Activated B cell treated with CpG ODN at 0.5 μM for 24 hours (primary cell): ENCODE measurements at regions not wholly inside any gene's neighbourhood (a gene's known extent, or its start where the extent isn't known, plus 50 kb on each side); places are given as distances from the start of the nearest gene placed in this dataset.
"Not testable (repeated sequence)": the region's sequence is repeated elsewhere in the genome, so short reads cannot be mapped to it uniquely, and the experiment has no call there.

Experiments
- ATAC-seq: fragments of 200-7000 bp; cut with Tn5 transposase; one replicate; pipeline ENCODE4 v1.10.0; 2021; ENCODE audit warnings: low read depth, mild to moderate bottlenecking, moderate library complexity
- CTCF ChIA-PET: fragments of 350-600 bp; sonication (Branson Sonifier 250); formaldehyde crosslinking; loops from one replicate; lab custom pipeline; 2021; ENCODE audit warnings: antibody characterized with exemption; lab: Charles Lee
- POLR2A ChIA-PET: fragments of 350-600 bp; sonication (Branson Sonifier 250); formaldehyde crosslinking; loops from one replicate; lab custom pipeline; 2021; ENCODE audit warnings: antibody characterized with exemption; lab: Charles Lee
- DNase-seq: peaks from one replicate; pipeline ENCODE4 v3.0.0; 2022
- H3K27ac Mint-ChIP-seq: one replicate; pipeline ENCODE4 v1.8.0; 2020; ENCODE audit warnings: mixed read lengths
- H3K27me3 Mint-ChIP-seq: one replicate; pipeline ENCODE4 v1.8.0; 2021; ENCODE audit warnings: mixed read lengths
- H3K36me3 Mint-ChIP-seq: one replicate; pipeline ENCODE4 v1.8.0; 2021; ENCODE audit warnings: low read depth, mixed read lengths
- H3K4me1 Mint-ChIP-seq: one replicate; pipeline ENCODE4 v1.8.0; 2021; ENCODE audit warnings: mixed read lengths
- H3K4me3 Mint-ChIP-seq: one replicate; pipeline ENCODE4 v1.8.0; 2020; ENCODE audit warnings: mild to moderate bottlenecking, mixed read lengths
- H3K9me3 Mint-ChIP-seq: one replicate; pipeline ENCODE4 v1.8.0; 2020; ENCODE audit warnings: mixed read lengths
- intact Hi-C: fragments of 100-400 bp; cut with micrococcal nuclease; formaldehyde crosslinking; loops from one replicate; pipeline ENCODE4 v1.15.1; 2024
- TF ChIP-seq, protein P1 (sequence below): fragments of 200-600 bp; IDR thresholded peaks from one replicate; pipeline ENCODE4 v1.8.0; 2022; ENCODE audit warnings: antibody characterized with exemption, mild to moderate bottlenecking

DNA sequence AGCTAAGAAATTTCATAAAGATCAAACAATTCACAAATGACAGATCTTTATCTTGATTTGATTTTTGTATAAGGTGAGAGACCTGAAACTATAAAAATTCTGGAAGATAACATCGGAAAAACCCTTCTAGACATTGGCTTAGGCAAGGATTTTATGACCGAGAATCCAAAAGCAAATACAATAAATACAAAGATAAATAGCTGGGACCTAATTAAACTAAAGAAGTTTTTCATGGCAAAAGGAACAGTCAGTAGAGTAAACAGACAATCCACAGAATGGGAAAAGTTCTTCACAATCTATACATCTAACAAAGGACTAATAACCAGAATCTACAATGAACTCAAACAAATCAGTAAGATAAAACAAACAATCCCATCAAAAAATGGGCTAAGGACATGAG lies 116.9 kb upstream of the BCHE start:
- H3K9me3 Mint-ChIP-seq, result no peaks in the 10 kb centered on the region
- H3K36me3 Mint-ChIP-seq, result no peaks in the 10 kb centered on the region
- TF ChIP-seq, protein P1, sequence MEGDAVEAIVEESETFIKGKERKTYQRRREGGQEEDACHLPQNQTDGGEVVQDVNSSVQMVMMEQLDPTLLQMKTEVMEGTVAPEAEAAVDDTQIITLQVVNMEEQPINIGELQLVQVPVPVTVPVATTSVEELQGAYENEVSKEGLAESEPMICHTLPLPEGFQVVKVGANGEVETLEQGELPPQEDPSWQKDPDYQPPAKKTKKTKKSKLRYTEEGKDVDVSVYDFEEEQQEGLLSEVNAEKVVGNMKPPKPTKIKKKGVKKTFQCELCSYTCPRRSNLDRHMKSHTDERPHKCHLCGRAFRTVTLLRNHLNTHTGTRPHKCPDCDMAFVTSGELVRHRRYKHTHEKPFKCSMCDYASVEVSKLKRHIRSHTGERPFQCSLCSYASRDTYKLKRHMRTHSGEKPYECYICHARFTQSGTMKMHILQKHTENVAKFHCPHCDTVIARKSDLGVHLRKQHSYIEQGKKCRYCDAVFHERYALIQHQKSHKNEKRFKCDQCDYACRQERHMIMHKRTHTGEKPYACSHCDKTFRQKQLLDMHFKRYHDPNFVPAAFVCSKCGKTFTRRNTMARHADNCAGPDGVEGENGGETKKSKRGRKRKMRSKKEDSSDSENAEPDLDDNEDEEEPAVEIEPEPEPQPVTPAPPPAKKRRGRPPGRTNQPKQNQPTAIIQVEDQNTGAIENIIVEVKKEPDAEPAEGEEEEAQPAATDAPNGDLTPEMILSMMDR, result no peak
- ChIA-PET CTCF (no interaction called here), POLR2A (no interaction called here)
- ATAC-seq (no peak), DNase-seq (no peak)
- no peak overlapping the region for H3K27ac Mint-ChIP-seq
- no peaks in the 10 kb centered on the region for H3K27me3 Mint-ChIP-seq
- intact Hi-C loops, result no loop called here
- H3K4me3 Mint-ChIP-seq, result no peak overlapping the region
- H3K4me1 Mint-ChIP-seq, result no peaks in the 10 kb centered on the region

DNA sequence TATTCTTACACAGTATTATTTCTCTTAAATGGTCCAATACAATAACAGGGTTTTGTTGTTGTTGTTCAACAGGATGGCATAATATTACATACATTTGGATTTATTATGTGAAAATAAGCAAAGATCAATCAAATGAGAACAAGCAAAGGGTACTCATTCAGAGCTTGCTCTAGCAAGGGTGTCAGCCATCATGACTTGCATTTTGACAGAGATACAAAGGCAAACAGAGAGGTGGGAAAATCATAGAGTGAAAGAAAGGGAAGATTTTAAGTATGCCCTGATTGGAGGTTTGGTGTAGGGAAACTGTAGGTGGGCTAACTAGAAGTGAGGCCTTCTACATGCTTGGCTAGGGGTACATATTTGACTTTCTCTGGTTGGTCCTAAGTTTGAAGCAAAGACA lies 109.1 kb upstream of the BCHE start:
- DNase-seq, result no peak
- no peak overlapping the region for H3K27ac Mint-ChIP-seq
- no peak overlapping the region for H3K4me3 Mint-ChIP-seq
- TF ChIP-seq, protein P1, result no peak
- CTCF ChIA-PET, result no interaction called here
- H3K4me1 Mint-ChIP-seq, result no peaks in the 10 kb centered on the region
- intact Hi-C loops, result no loop called here
- no peaks in the 10 kb centered on the region for H3K27me3 Mint-ChIP-seq
- H3K9me3 Mint-ChIP-seq, result no peaks in the 10 kb centered on the region
- POLR2A ChIA-PET, result no interaction called here
- no peak for ATAC-seq
- no peaks in the 10 kb centered on the region for H3K36me3 Mint-ChIP-seq

DNA sequence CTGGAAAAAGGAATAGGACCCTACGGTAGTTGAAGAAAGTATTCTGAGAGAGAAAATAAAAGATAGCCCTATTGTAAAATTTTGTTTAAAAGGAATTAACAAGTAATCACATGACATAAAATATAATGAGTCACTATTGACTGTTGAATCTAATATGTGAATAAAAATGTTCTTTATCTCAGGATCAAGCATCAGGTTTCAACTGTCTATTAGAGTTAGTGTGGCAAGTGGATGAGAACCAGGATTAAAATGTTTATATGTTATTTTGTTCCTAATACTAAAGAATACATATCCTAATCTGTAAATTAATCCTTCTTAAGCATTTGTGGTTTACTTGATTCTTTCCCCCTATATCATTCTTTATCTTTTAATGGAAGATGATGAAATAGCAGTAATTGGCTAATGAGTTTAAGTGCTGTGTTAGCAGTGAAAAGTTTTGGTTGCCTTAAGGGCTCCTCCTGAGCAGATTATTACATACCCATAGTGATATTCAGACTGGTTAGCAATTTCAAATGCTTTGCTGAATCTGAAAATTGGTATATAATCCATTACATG lies 101.8 kb upstream of the BCHE start:
- Mint-ChIP-seq H3K27ac (no peak overlapping the region), H3K9me3 (peaks cover 10% of the 10 kb centered on the region), H3K4me1 (no peaks in the 10 kb centered on the region), H3K27me3 (no peaks in the 10 kb centered on the region), H3K4me3 (no peak overlapping the region), H3K36me3 (no peaks in the 10 kb centered on the region)
- ATAC-seq (no peak), DNase-seq (no peak)
- ChIA-PET POLR2A (no interaction called here), CTCF (no interaction called here)
- intact Hi-C loops, result no loop called here
- TF ChIP-seq, protein P1, result no peak

DNA sequence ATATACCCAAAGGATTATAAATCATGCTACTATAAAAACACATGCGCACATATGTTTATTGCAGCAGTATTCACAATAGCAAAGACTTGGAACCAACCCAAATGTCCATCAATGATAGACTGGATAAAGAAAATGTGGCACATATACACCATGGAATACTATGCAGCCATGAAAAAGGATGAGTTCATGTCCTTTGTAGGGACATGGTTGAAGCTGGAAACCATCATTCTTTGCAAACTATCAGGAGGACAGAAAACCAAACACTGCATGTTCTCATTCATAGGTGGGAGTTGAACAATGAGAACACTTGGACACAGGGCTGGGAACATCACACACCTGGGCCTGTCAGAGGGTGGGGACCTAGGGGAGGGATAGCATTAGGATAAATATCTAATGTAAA lies 98.9 kb upstream of the BCHE start:
- peaks cover 15% of the 10 kb centered on the region for H3K9me3 Mint-ChIP-seq
- intact Hi-C loops, POLR2A ChIA-PET, DNase-seq, CTCF ChIA-PET, H3K4me1 Mint-ChIP-seq, H3K27ac Mint-ChIP-seq, H3K27me3 Mint-ChIP-seq, H3K4me3 Mint-ChIP-seq, ATAC-seq, H3K36me3 Mint-ChIP-seq: not testable (repeated sequence)

DNA sequence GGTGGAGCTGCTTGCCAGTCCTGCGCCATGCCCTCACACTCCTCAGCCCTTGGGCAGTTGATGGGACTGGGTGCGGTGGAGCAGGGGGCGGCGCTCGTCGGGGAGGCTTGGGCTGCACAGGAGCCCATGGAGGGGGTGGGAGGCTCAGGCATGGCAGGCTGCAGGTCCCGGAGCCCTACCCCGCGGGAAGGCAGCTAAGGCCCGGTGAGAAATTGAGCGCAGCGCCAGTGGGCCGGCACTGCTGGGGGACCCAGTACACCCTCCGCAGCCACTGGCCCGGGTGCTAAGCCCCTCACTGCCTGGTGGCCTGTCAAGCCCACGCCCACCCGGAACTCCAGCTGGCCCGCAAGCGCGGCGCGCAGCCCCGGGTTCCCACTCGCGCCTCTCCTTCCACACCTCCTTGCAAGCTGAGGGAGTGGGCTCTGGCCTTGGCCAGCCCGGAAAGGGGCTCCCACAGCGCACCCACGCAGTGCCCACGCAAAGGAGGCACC lies 87.1 kb upstream of the BCHE start:
- H3K9me3 Mint-ChIP-seq, H3K4me1 Mint-ChIP-seq, DNase-seq, H3K36me3 Mint-ChIP-seq, intact Hi-C loops, H3K4me3 Mint-ChIP-seq, POLR2A ChIA-PET, H3K27ac Mint-ChIP-seq, CTCF ChIA-PET, ATAC-seq, H3K27me3 Mint-ChIP-seq: not testable (repeated sequence)

DNA sequence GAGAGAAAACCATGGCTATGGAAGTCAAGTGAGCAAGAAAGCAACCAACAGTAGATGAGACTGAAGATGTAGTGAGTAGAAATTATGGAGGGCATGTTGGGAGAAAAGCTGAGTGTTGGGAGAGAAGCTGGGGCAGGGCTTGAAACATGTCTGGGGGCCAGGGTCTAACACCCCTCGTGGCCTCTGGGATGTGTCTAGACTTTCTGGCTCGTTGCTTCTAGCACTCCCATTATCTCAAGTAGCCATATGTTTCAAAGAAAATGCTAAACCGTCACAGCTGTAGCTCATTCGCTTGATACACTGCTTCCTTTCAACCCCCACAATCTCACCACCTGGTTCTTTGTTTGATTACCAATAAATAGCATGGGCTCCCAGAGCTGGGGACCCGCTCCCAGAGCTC lies 83.8 kb upstream of the BCHE start:
- ChIA-PET CTCF (no interaction called here), POLR2A (no interaction called here)
- TF ChIP-seq, protein P1, result no peak
- intact Hi-C loops, result no loop called here
- H3K9me3 Mint-ChIP-seq, result peaks cover 12% of the 10 kb centered on the region
- no peak overlapping the region for H3K27ac Mint-ChIP-seq
- no peaks in the 10 kb centered on the region for H3K36me3 Mint-ChIP-seq
- H3K27me3 Mint-ChIP-seq, result no peaks in the 10 kb centered on the region
- H3K4me3 Mint-ChIP-seq, result no peak overlapping the region
- no peak for DNase-seq
- no peak for ATAC-seq
- no peaks in the 10 kb centered on the region for H3K4me1 Mint-ChIP-seq
